LoVo (cell line): ENCODE measurements at regions not wholly inside any gene's neighbourhood (a gene's known extent, or its start where the extent isn't known, plus 50 kb on each side); places are given as distances from the start of the nearest gene placed in this dataset.

Experiments used
- DNase-seq: peaks from one replicate; pipeline ENCODE4 v3.0.0-alpha.2; 2016; ENCODE audit warnings: low spot score

GRCh38 chr3:89762405-89762804 lies 655.0 kb downstream of the EPHA3 start:
- no peak for DNase-seq

GRCh38 chr3:89783341-89783927 lies 676.0 kb downstream of the EPHA3 start:
- no peak for DNase-seq

GRCh38 chr3:89787485-89787884 lies 680.1 kb downstream of the EPHA3 start:
- DNase-seq = no peak

DNA sequence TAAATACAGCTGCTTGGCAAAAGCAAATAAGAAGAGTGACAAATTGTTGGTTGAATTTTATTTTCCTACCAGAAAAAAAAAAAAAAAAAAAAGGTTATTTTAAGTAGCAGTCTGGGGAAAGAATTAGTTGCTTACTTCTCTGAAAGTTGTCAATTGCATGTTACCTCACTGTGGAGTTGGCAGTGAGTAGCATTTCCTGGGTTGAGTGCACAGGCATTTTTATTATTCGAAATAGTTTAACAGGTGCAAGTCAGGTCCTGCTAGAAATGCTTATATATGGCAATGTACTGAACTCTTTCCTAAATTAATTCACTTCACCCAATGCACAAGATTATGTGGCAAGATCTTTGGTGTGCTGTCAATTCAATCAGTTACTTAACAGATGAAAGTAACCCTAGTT lies 680.6 kb downstream of the EPHA3 start:
- DNase-seq = no peak

GRCh38 chr3:89795506-89795905 lies 688.1 kb downstream of the EPHA3 start:
- no peak for DNase-seq

DNA sequence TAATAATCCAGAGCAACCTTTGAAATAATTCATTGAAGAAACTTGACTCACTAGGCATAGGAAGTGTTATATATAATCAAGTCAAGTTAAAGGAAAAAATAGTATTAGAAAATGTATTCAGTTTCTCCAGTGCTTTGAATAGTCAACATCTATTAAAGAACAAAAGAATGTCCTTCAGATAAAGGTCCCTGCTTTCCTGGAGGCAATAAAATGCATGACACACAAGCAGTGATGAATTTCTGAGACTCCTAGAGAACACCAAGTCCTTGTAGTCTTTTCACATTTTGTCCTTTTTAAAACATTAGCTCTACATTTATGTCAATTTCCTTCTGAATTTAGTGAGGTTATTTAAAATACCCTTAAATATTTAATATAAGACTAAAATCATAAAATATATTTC lies 695.5 kb downstream of the EPHA3 start:
- no peak for DNase-seq

DNA sequence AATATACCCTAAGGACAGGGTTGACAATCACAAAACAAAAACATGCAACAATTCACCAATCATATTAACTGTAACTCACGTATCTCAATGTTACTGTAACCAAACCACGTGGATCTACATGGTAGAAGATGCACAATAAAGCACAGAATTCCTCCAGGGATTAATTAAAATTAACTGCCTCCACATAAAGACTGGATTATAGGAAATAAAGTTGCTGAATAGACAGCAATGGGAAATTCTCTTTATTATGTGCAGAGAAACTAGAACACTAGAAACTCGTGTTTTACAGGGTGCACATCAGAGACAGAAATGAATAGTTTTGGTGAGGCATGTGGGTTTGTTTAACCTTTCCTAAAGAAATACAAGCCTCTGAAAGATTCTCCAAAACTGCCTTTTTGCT lies 696.3 kb downstream of the EPHA3 start:
- no peak for DNase-seq

- DNase-seq = no peak
Observed at GRCh38 chr3:89806166-89806565, 698.7 kb downstream of the EPHA3 start.

GRCh38 chr3:89808680-89809197 lies 701.3 kb downstream of the EPHA3 start:
- no peak for DNase-seq

DNA sequence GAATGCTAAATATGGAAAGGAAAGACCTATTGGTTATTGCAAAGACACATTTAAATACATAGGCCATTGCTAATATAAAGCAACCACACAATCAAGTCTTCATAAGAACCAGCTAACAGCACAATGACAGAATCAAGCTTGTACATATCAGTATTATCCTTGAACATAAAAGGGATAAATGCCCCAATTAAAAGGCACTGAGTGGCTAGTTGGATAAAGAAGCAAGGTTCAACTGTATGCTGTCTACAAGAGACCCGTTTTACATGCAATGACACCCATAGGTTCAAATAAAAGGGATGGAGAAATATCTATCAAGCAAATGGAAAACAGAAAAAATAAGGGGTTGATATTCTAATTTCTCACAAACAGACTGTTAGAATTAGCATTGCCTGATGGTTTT lies 706.1 kb downstream of the EPHA3 start:
- DNase-seq = no peak

GRCh38 chr3:89841041-89841440 lies 733.6 kb downstream of the EPHA3 start:
- DNase-seq = no peak

DNA sequence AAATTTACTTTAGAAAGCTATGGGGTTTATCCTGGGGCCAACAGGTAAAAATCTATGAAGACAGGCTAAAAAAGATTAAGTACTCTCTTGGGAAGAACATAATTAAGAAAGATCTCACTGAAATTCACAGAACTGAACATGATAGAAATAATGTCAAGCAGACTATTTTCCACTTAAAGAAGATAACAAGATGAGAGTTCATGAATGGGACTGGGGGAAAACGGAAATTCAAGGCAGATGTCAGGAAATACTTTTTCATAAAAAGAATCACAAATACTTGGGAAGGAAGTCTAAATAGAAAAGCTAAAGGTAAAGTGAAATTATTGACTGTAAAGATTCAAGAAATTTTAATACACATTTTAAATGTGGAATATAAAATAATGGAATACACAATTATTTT lies 737.6 kb downstream of the EPHA3 start:
- no peak for DNase-seq

DNA sequence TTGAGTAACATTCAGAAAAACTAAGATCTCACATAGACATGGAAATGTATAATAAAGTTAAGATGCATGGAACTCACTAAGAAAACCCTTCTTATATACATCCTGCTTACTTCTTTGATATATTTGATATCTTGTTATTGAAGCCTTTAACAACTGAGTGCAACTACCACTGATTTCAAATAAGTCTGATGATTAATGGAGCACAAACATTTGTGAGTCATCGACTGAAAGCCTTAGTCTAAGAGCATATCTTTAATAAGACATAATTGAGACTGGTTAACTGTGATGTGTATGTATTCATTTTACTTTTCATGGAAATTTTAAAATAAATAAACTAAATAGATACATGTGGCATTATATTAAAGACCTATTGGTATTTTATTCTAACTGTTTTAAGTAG lies 740.5 kb downstream of the EPHA3 start:
- no peak for DNase-seq

- no peak for DNase-seq
Observed at GRCh38 chr3:89851974-89852621, 744.7 kb downstream of the EPHA3 start.

DNA sequence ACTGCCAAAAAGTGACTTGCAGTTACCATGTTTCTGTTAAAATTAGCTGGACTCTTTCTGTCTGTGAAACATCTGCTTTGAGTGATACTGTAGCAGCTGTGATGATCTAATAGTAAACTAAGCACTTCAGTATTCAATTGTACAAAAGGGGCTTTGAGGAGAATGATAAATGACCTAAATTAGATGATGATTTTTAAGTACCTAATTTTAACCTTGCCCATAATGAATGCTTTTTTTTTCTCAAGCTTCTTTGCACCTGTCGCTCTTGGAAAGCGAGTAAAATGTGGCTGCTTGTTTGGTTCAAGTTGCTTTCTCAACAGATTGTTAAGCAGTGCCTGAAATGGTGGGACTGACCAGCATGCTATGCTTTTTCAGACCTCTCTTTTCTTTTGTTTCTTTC lies 752.3 kb downstream of the EPHA3 start:
- no peak for DNase-seq

GRCh38 chr3:89867286-89867685 lies 759.9 kb downstream of the EPHA3 start:
- no peak for DNase-seq

GRCh38 chr3:89876116-89876515 lies 768.7 kb downstream of the EPHA3 start:
- DNase-seq = no peak

DNA sequence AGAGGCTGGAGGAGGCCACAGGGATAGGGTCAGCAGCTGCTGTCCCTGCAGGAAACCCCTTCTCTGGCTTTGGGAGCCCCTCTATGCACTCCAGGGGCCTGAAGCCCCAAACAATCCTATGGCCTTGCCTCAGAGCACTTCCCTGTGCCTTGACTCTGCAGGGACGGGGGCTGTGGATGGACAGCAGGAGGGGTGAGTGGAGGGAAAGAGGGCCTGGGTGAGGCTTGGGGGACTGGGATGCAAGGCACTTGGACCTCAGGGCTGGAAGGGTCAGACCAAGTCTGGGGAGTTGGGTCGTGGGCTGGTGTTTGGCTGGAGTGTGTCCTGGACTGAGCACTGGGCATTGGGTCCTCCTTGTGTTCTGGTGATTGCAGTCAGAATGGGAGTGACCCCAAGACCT lies 769.8 kb downstream of the EPHA3 start:
- DNase-seq = no peak

GRCh38 chr3:89889386-89889785 lies 782.0 kb downstream of the EPHA3 start:
- no peak for DNase-seq

DNA sequence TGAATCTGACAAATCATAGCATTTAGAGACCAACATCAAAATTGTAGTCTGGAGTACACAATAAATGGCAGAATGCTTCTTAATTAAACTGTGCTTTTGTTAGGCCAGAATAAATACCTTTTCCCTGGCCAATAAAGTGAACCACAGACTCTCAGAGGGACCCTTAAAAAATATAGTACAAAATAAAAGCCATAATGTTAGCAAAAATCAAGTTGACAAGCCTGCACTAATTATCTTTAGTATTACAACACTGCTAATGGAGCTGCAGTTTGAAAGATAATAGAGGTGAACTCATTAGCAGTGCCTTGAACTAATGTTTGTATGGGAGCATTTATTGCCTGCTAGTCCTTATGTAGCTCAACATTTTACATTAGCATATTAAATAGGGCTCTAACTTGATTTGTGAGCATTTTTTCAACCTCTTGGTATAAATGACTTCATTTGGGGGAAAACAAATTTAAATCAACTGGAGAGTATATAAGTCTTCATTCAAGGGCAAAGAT lies 801.3 kb downstream of the EPHA3 start:
- no peak for DNase-seq

DNA sequence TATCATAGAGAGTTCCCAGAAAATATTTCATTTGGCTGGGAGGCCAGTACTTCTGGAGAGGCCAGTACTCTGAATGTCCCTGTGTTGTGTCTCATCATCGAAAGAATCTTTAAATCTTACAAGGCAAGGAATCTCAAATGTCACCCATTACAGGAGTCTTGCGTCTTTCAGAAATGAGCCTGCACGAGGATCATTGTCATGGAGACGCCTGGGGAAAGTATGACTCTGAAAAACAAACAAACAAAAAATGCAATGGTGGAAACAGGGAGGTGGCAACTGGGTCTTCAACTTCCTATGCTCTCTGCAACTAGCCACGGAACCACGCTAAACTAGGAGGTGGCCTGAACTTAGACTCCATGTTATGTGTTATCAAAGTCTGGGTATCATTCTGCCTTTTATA lies 804.6 kb downstream of the EPHA3 start:
- no peak for DNase-seq

GRCh38 chr3:89923921-89924610 lies 816.6 kb downstream of the EPHA3 start:
- DNase-seq = no peak

GRCh38 chr3:89925976-89926375 lies 818.6 kb downstream of the EPHA3 start:
- no peak for DNase-seq
